CD4-positive, alpha-beta T cell (primary cell): ENCODE measurements at regions not wholly inside any gene's neighbourhood (a gene's known extent, or its start where the extent isn't known, plus 50 kb on each side); places are given as distances from the start of the nearest gene placed in this dataset.

Experiments
- ATAC-seq: fragments of 200-7000 bp; cut with Tn5 transposase; one replicate; pipeline ENCODE4 v1.10.0; 2022; ENCODE audit warnings: mild to moderate bottlenecking; ENCODE audit not compliant: poor library complexity
- CTCF ChIA-PET: fragments of 350-600 bp; sonication (Branson Sonifier 250); formaldehyde crosslinking; loops from one replicate; lab custom pipeline; 2021; ENCODE audit warnings: antibody characterized with exemption, inconsistent platforms; lab: Charles Lee
- POLR2A ChIA-PET: fragments of 350-600 bp; sonication (Branson Sonifier 250); formaldehyde crosslinking; loops from one replicate; lab custom pipeline; 2021; ENCODE audit warnings: antibody characterized with exemption, inconsistent platforms; lab: Charles Lee
- DNase-seq, 14 experiments: peaks; one replicate each; pipeline ENCODE4 v3.0.0-alpha.2; 2013 to 2020; ENCODE audit warnings: mixed read lengths in 2 of 14
- H3K27ac ChIP-seq, 2 donors: one replicate each; pipeline versions ENCODE4 v1.5.1 to v1.7.0; 2013; ENCODE audit warnings: low read length in 2 of 2, low read depth in 1 of 2, mild to moderate bottlenecking in 1 of 2
- H3K27me3 ChIP-seq, 2 experiments: 1 replicate in 1 of 2; 2 replicates in 1 of 2; pipeline versions ENCODE4 v1.6.1 to v1.7.0; 2013; ENCODE audit warnings: low read length in 2 of 2, control low read depth in 1 of 2, mild to moderate bottlenecking in 1 of 2, moderate library complexity in 1 of 2; ENCODE audit not compliant: insufficient read depth in 2 of 2, control insufficient read depth in 1 of 2
- H3K36me3 ChIP-seq: one replicate; pipeline ENCODE4 v1.6.1; 2013; ENCODE audit warnings: low read length, control low read depth; ENCODE audit not compliant: insufficient read depth
- H3K4me1 ChIP-seq: one replicate; pipeline ENCODE4 v1.6.1; 2013; ENCODE audit warnings: low read length, control low read depth; ENCODE audit not compliant: insufficient read depth
- H3K4me3 ChIP-seq: one replicate; pipeline ENCODE4 v1.5.1; 2013; ENCODE audit warnings: mild to moderate bottlenecking, low read length, moderate library complexity
- H3K9me3 ChIP-seq, 2 experiments: 1 replicate in 1 of 2; 2 replicates in 1 of 2; pipeline versions ENCODE4 v1.6.1 to v1.7.0; 2013; ENCODE audit warnings: low read length in 2 of 2, mild to moderate bottlenecking in 2 of 2, control low read depth in 1 of 2, moderate library complexity in 1 of 2; ENCODE audit not compliant: control insufficient read depth in 1 of 2, insufficient read depth in 1 of 2
- H3K27ac Mint-ChIP-seq: one replicate; pipeline ENCODE4 v1.8.0; 2020; ENCODE audit warnings: mixed read lengths
- H3K27me3 Mint-ChIP-seq: one replicate; pipeline ENCODE4 v1.8.0; 2021; ENCODE audit warnings: mixed read lengths
- H3K36me3 Mint-ChIP-seq: one replicate; pipeline ENCODE4 v1.8.0; 2021; ENCODE audit warnings: low read depth, mixed read lengths
- H3K4me1 Mint-ChIP-seq: one replicate; pipeline ENCODE4 v1.8.0; 2021; ENCODE audit warnings: low read depth, mixed read lengths
- H3K4me3 Mint-ChIP-seq: one replicate; pipeline ENCODE4 v1.8.0; 2020; ENCODE audit warnings: mild to moderate bottlenecking, mixed read lengths
- H3K9me3 Mint-ChIP-seq: one replicate; pipeline ENCODE4 v1.8.0; 2020; ENCODE audit warnings: mixed read lengths
- intact Hi-C, 2 experiments: fragments of 100-400 bp; cut with DNase I in 1 of 2; cut with micrococcal nuclease in 1 of 2; formaldehyde crosslinking; loops; one replicate each; pipeline versions ENCODE4 v1.15.1 to v1.9.0; 2023 to 2025; cut with DNase I, micrococcal nuclease
- TF ChIP-seq, protein P1 (sequence below): fragments of 200-600 bp; IDR thresholded peaks from one replicate; pipeline ENCODE4 v1.8.0; 2022; ENCODE audit warnings: antibody characterized with exemption, mild to moderate bottlenecking

DNA sequence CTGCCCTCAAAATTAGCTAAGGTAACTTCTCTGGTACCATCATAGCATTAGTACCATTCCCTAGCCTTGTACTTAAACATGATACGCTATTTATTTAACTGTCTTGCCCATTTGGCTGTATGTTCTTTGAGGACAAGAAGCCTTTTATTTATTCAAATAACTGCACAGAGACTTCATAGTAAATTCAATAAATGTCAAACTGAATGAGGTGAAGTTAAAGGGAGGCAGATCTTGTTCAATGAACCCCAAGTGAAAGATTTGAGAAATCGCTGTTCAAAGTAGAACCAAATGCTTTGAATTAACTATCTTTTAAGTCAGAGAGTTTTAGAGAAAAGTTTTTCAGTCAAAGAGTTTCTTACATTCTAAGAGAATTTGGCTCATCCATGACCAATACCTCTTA lies 203.6 kb downstream of the GXYLT1 start:
- peaks cover 4% of the 10 kb centered on the region for H3K9me3 Mint-ChIP-seq
- H3K27ac Mint-ChIP-seq: no peak overlapping the region
- intact Hi-C loops: no loop called here
- no peak overlapping the region for H3K4me3 ChIP-seq
- no peak for ATAC-seq
- DNase-seq: no peak
- H3K27ac ChIP-seq: no peak overlapping the region
- peaks cover 28% of the 10 kb centered on the region for H3K27me3 Mint-ChIP-seq
- no peaks in the 10 kb centered on the region for H3K36me3 ChIP-seq
- no peaks in the 10 kb centered on the region for H3K4me1 Mint-ChIP-seq
- H3K36me3 Mint-ChIP-seq: no peaks in the 10 kb centered on the region
- TF ChIP-seq, protein P1, sequence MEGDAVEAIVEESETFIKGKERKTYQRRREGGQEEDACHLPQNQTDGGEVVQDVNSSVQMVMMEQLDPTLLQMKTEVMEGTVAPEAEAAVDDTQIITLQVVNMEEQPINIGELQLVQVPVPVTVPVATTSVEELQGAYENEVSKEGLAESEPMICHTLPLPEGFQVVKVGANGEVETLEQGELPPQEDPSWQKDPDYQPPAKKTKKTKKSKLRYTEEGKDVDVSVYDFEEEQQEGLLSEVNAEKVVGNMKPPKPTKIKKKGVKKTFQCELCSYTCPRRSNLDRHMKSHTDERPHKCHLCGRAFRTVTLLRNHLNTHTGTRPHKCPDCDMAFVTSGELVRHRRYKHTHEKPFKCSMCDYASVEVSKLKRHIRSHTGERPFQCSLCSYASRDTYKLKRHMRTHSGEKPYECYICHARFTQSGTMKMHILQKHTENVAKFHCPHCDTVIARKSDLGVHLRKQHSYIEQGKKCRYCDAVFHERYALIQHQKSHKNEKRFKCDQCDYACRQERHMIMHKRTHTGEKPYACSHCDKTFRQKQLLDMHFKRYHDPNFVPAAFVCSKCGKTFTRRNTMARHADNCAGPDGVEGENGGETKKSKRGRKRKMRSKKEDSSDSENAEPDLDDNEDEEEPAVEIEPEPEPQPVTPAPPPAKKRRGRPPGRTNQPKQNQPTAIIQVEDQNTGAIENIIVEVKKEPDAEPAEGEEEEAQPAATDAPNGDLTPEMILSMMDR: no peak
- H3K4me1 ChIP-seq: no peaks in the 10 kb centered on the region
- peaks cover 3 to 4% of the 10 kb centered on the region in 2 experiments for H3K9me3 ChIP-seq
- no peak overlapping the region for H3K4me3 Mint-ChIP-seq
- CTCF ChIA-PET: no interaction called here
- POLR2A ChIA-PET: no interaction called here
- H3K27me3 ChIP-seq: peaks cover 4 to 8% of the 10 kb centered on the region in 2 experiments

DNA sequence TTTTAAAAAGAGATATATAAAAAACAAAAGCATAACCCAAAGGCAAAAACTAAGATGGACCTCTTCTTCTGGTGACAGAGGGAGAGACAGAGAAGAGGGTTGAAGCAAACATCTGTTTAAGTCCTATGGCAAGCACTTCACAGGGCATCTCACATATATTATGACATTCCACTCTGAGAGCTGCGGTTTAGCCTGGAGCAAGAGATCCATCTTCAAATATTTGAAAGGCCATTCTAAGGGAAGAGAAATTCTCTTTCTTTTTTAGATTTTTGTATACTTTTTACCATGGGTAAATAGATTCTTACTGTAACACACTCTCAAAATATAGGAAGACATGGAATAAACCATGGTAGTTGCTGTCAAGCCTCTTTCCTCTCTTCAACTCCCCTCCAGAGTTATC lies 204.1 kb downstream of the GXYLT1 start:
- Mint-ChIP-seq H3K27me3 (peaks cover 32% of the 10 kb centered on the region), H3K9me3 (peaks cover 4% of the 10 kb centered on the region), H3K4me3 (no peak overlapping the region), H3K27ac (no peak overlapping the region), H3K36me3 (no peaks in the 10 kb centered on the region), H3K4me1 (no peaks in the 10 kb centered on the region)
- Histone ChIP-seq H3K36me3 (no peaks in the 10 kb centered on the region), H3K9me3 (no peaks in the 10 kb centered on the region), H3K27ac (no peak overlapping the region), H3K27me3 (peaks cover 6 to 8% of the 10 kb centered on the region in 2 experiments), H3K4me3 (no peak overlapping the region), H3K4me1 (no peaks in the 10 kb centered on the region)
- TF ChIP-seq, protein P1: no peak
- no peak for DNase-seq
- ChIA-PET CTCF (no interaction called here), POLR2A (no interaction called here)
- intact Hi-C loops: no loop called here
- no peak for ATAC-seq

DNA sequence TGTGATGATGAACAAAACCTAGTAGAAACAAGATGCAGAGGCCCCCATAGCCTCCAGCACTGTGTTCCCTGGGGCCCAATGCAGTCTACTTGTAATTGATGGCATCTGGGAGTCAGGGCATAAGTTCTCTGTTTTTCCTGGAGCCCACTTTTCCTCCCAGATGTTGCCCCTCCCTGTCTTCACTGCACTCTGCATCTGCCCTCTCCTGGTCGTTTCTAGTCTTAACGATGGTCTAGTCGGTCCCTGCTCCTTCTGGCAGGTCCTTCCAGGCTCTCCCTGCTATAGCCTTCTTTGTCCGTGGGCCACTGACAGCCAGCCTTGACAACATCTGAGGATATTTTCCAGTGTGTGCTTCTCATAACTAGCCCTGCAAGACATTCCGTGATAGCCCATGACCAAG lies 208.3 kb downstream of the GXYLT1 start:
- H3K9me3 ChIP-seq: no peaks in the 10 kb centered on the region
- ChIA-PET CTCF (no interaction called here), POLR2A (no interaction called here)
- no peak for ATAC-seq
- TF ChIP-seq, protein P1: no peak
- no peaks in the 10 kb centered on the region for H3K36me3 ChIP-seq
- Mint-ChIP-seq H3K27me3 (peaks cover 45% of the 10 kb centered on the region), H3K9me3 (no peaks in the 10 kb centered on the region), H3K27ac (no peak overlapping the region), H3K36me3 (no peaks in the 10 kb centered on the region), H3K4me1 (peaks cover 7% of the 10 kb centered on the region), H3K4me3 (no peak overlapping the region)
- H3K27ac ChIP-seq: no peak overlapping the region
- no peak overlapping the region for H3K4me3 ChIP-seq
- peaks cover 3 to 22% of the 10 kb centered on the region in 2 experiments for H3K27me3 ChIP-seq
- H3K4me1 ChIP-seq: peaks cover 9% of the 10 kb centered on the region
- no peak for DNase-seq
- intact Hi-C loops: no loop called here
